Gastroesophageal sphincter (tissue), 4 donors: ENCODE measurements at regions not wholly inside any gene's neighbourhood (a gene's known extent, or its start where the extent isn't known, plus 50 kb on each side); places are given as distances from the start of the nearest gene placed in this dataset.

ENCODE experiments used
- ATAC-seq: fragments of 150-250 bp; one replicate; pipeline ENCODE4 v1.9.1; 2016; ENCODE audit warnings: mild to moderate bottlenecking, moderate library complexity
- H3K27ac ChIP-seq, 4 donors: fragments of 200-600 bp; sonication (generic) in 3 of 4; 1 replicate in 3 of 4; 2 replicates in 1 of 4; pipeline ENCODE4 v1.5.1; 2016 to 2019
- H3K27me3 ChIP-seq: fragments of 200-600 bp; sonication (generic); one replicate; pipeline ENCODE4 v1.5.1; 2019
- H3K36me3 ChIP-seq, 2 donors: fragments of 200-600 bp; sonication (generic); one replicate each; pipeline ENCODE4 v1.5.1; 2019; ENCODE audit warnings: control low read depth in 1 of 2
- H3K4me1 ChIP-seq, 3 donors: fragments of 200-600 bp; sonication (generic); 1 replicate in 2 of 3; 2 replicates in 1 of 3; pipeline ENCODE4 v1.5.1; 2016 to 2019; ENCODE audit warnings: control low read depth in 2 of 3
- H3K4me3 ChIP-seq, 2 donors: fragments of 200-600 bp; sonication (generic); one replicate each; pipeline ENCODE4 v1.5.1; 2019; ENCODE audit warnings: mild to moderate bottlenecking in 1 of 2, moderate library complexity in 1 of 2
- H3K9me3 ChIP-seq, 3 donors: fragments of 200-600 bp; sonication (generic); one replicate each; pipeline ENCODE4 v1.5.1; 2017 to 2019; ENCODE audit warnings: control low read depth in 2 of 3
- EP300 ChIP-seq: sonication (generic); formaldehyde crosslinking; IDR thresholded peaks from one replicate; pipeline ENCODE4 v1.6.1; 2017; ENCODE audit warnings: antibody characterized with exemption, mild to moderate bottlenecking
- POLR2A ChIP-seq, 2 donors: fragments of 450-650 bp; IDR thresholded peaks; one replicate each; pipeline ENCODE4 v1.6.1; 2017; ENCODE audit warnings: antibody characterized with exemption in 2 of 2, mild to moderate bottlenecking in 2 of 2, moderate library complexity in 1 of 2
- POLR2AphosphoS5 ChIP-seq: sonication (generic); formaldehyde crosslinking; IDR thresholded peaks from one replicate; pipeline ENCODE4 v1.6.1; 2017; ENCODE audit warnings: antibody characterized with exemption
- WGBS, 2 donors: methylation state at CpG; one replicate each; pipeline ENCODE4 v1.1.5; 2018; ENCODE audit warnings: low coverage in 1 of 2; 5-methylcytosine and 5-hydroxymethylcytosine counted together
- TF ChIP-seq, protein P1 (sequence below), 4 experiments: fragments of 200-600 bp in 2 of 4; fragments of 450-650 bp in 2 of 4; sonication (generic) in 1 of 4; IDR thresholded peaks; one replicate each; pipeline ENCODE4 v1.5.1; 2017 to 2019; ENCODE audit warnings: antibody characterized with exemption in 4 of 4, mild to moderate bottlenecking in 2 of 4, moderate library complexity in 2 of 4

DNA sequence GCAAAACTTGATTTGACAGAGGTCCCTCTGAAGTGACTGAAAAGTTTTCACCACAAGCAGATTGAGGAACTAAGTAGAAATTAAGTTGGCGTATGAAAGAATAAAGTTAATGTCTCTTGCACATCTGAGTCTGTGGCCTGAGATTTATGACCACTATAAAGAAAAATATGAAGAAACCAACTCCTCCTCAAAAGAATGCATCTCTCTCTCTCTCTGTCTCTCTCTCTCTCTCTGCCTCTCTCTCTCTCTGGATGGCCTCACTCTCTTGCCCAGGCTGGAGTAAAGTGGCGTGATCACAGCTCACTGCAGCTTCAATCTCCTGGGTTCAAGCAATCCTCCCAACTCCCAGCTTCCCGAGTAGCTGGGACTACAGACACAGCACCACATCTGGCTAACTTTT, 55.2 kb downstream of the RPL22L1 start:
- Histone ChIP-seq H3K4me1 (peaks cover 0 to 6% (median 0%) of the 10 kb centered on the region in 3 donors), H3K4me3 (no peak overlapping the region), H3K27ac (no peak overlapping the region), H3K9me3 (no peaks in the 10 kb centered on the region), H3K36me3 (no peaks in the 10 kb centered on the region), H3K27me3 (no peaks in the 10 kb centered on the region)
- WGBS, 2 donors = 68 to 81% methylated on average over 3 of the region's 3 CpGs
- no peak for ATAC-seq
- TF ChIP-seq POLR2AphosphoS5 (no peak), EP300 (no peak), POLR2A (IDR thresholded peaks at IDR 0.05) (no peak)
- TF ChIP-seq, protein P1, sequence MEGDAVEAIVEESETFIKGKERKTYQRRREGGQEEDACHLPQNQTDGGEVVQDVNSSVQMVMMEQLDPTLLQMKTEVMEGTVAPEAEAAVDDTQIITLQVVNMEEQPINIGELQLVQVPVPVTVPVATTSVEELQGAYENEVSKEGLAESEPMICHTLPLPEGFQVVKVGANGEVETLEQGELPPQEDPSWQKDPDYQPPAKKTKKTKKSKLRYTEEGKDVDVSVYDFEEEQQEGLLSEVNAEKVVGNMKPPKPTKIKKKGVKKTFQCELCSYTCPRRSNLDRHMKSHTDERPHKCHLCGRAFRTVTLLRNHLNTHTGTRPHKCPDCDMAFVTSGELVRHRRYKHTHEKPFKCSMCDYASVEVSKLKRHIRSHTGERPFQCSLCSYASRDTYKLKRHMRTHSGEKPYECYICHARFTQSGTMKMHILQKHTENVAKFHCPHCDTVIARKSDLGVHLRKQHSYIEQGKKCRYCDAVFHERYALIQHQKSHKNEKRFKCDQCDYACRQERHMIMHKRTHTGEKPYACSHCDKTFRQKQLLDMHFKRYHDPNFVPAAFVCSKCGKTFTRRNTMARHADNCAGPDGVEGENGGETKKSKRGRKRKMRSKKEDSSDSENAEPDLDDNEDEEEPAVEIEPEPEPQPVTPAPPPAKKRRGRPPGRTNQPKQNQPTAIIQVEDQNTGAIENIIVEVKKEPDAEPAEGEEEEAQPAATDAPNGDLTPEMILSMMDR (IDR thresholded peaks at IDR 0.05) = no peak

DNA sequence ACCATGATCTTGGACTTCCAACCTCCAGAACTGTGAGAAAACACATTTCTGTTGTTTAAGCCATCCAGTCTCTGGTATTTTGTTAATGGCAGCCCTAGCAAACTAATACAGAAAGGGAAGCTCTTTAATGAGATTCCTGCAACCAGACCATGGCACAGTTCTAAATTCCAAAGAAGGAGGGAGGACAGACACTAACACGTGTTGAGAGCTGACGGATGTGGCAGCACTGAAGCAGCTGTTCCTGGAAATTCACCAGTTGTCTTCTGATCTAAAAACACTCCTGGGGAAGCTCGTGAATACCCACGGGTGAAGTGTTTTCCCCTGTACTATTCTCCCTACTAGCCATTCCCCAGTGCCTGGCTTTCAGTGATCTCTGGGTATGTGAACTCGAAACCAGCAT, 56.7 kb downstream of the RPL22L1 start:
- no peak for ATAC-seq
- Histone ChIP-seq H3K4me1 (peaks cover 0 to 6% (median 0%) of the 10 kb centered on the region in 3 donors), H3K9me3 (no peaks in the 10 kb centered on the region), H3K4me3 (no peak overlapping the region), H3K27me3 (no peaks in the 10 kb centered on the region), H3K36me3 (no peaks in the 10 kb centered on the region), H3K27ac (no peak overlapping the region)
- no peak for TF ChIP-seq POLR2AphosphoS5
- WGBS, 2 donors = 41 to 45% methylated on average over 4 of the region's 5 CpGs

GRCh38 chr3:170811928-170812591, 57.9 kb downstream of the RPL22L1 start:
- no peaks in the 10 kb centered on the region for H3K9me3 ChIP-seq
- WGBS, 2 donors = 53 to 67% methylated on average over 5 to 8 of the region's 8 CpGs
- no peak overlapping the region for H3K27ac ChIP-seq
- no peak overlapping the region for H3K4me3 ChIP-seq
- H3K27me3 ChIP-seq = no peaks in the 10 kb centered on the region
- peak; percentile 70 for ATAC-seq
- peaks cover 0 to 6% (median 0%) of the 10 kb centered on the region in 3 donors for H3K4me1 ChIP-seq
- TF ChIP-seq POLR2AphosphoS5 (no peak), EP300 (no peak), POLR2A (IDR thresholded peaks at IDR 0.05) (no peak)
- TF ChIP-seq, protein P1 (IDR thresholded peaks at IDR 0.05) = peak; percentile 82 to 91 (median 90)
- H3K36me3 ChIP-seq = no peaks in the 10 kb centered on the region

DNA sequence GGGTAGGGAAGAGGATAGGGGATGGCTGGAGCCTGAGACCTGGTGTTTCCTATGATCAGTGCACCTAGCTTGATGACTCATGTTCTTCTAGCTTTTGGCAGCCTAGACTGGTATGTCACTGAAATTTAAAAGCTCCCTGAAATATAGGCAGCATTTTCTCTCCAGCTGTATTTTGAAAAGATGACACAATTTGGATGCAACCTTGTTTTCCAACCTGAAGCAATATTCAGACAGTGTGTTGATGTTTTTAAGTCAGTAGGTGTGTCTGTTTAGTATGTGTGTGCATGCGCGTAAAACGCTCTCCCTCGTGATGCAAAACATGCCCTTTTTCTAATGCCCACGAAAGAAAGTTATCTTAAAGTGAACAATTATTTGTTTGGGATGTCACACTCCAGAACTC, 58.5 kb downstream of the RPL22L1 start:
- TF ChIP-seq POLR2AphosphoS5 = no peak
- TF ChIP-seq EP300 = no peak
- TF ChIP-seq, protein P1 (IDR thresholded peaks at IDR 0.05) = no peak
- no peak for TF ChIP-seq POLR2A (IDR thresholded peaks at IDR 0.05)
- WGBS, 2 donors = 67 to 81% methylated on average over 5 of the region's 5 CpGs
- Histone ChIP-seq H3K9me3 (no peaks in the 10 kb centered on the region), H3K4me1 (peaks cover 0 to 6% (median 0%) of the 10 kb centered on the region in 3 donors), H3K27ac (no peak overlapping the region), H3K27me3 (no peaks in the 10 kb centered on the region), H3K36me3 (no peaks in the 10 kb centered on the region), H3K4me3 (no peak overlapping the region)
- ATAC-seq = no peak

GRCh38 chr3:170809975-170810357, 60.0 kb downstream of the RPL22L1 start:
- ATAC-seq = no peak
- TF ChIP-seq POLR2A (IDR thresholded peaks at IDR 0.05) = no peak
- Histone ChIP-seq H3K4me1 (peaks cover 0 to 6% (median 0%) of the 10 kb centered on the region in 3 donors), H3K27ac (no peak overlapping the region), H3K36me3 (no peaks in the 10 kb centered on the region), H3K9me3 (no peaks in the 10 kb centered on the region), H3K27me3 (no peaks in the 10 kb centered on the region), H3K4me3 (no peak overlapping the region)
- WGBS, 2 donors = 36 to 53% methylated on average over 1 of the region's 1 CpG
